Keratinocyte (primary cell): ENCODE measurements at regions not wholly inside any gene's neighbourhood (a gene's known extent, or its start where the extent isn't known, plus 50 kb on each side); places are given as distances from the start of the nearest gene placed in this dataset.

ENCODE experiments used
- DNase-seq: peaks from one replicate; pipeline ENCODE4 v3.0.0-alpha.2; 2011; ENCODE audit warnings: low read depth, missing footprints, low spot score
- FAIRE-seq: peaks from 2 replicates; lab custom pipeline; 2011; peaks lifted over from hg19 to GRCh38; lab: Jason Lieb, UNC
- H2AFZ ChIP-seq: 2 replicates; pipeline ENCODE4 v1.6.0; 2012; ENCODE audit warnings: low read length, control low read depth, inconsistent platforms; ENCODE audit not compliant: control insufficient read depth
- H3K27ac ChIP-seq: 2 replicates; pipeline ENCODE4 v1.5.1; 2011; ENCODE audit warnings: low read length; ENCODE audit not compliant: control insufficient read depth, insufficient read depth
- H3K27me3 ChIP-seq: 3 replicates; pipeline ENCODE4 v1.6.0; 2011; ENCODE audit warnings: low read length; ENCODE audit not compliant: control insufficient read depth, insufficient read depth; ENCODE audit errors: extremely low read depth
- H3K36me3 ChIP-seq, 2 experiments: 2 replicates in 1 of 2; 3 replicates in 1 of 2; pipeline ENCODE4 v1.5.1; 2011; ENCODE audit warnings: low read length in 2 of 2, mild to moderate bottlenecking in 1 of 2; ENCODE audit not compliant: control insufficient read depth in 2 of 2, insufficient read depth in 2 of 2; ENCODE audit errors: extremely low read depth in 1 of 2
- H3K4me1 ChIP-seq: 3 replicates; pipeline ENCODE4 v1.5.1; 2011; ENCODE audit warnings: low read length; ENCODE audit not compliant: control insufficient read depth, insufficient read depth; ENCODE audit errors: extremely low read depth
- H3K4me2 ChIP-seq: 3 replicates; pipeline ENCODE4 v1.6.0; 2011; ENCODE audit warnings: low read depth, low read length; ENCODE audit not compliant: control insufficient read depth, insufficient read depth; ENCODE audit errors: extremely low read depth
- H3K4me3 ChIP-seq, 3 experiments: fragments of 200-600 bp in 1 of 3; sonication (generic) in 1 of 3; 2 replicates in 2 of 3; 3 replicates in 1 of 3; pipeline ENCODE4 v1.5.1; 2011 to 2016; ENCODE audit warnings: low read length in 3 of 3, mild to moderate bottlenecking in 3 of 3, control low read depth in 2 of 3, inconsistent platforms in 1 of 3, low read depth in 1 of 3, mixed read lengths in 1 of 3, mixed run types in 1 of 3, moderate library complexity in 1 of 3; ENCODE audit not compliant: control insufficient read depth in 2 of 3, insufficient read depth in 2 of 3; ENCODE audit errors: extremely low read depth in 1 of 3
- H3K79me2 ChIP-seq: 2 replicates; pipeline ENCODE4 v1.6.0; 2012; ENCODE audit warnings: low read length; ENCODE audit not compliant: control insufficient read depth, insufficient read depth
- H3K9ac ChIP-seq: 3 replicates; pipeline ENCODE4 v1.6.0; 2011; ENCODE audit warnings: low read length; ENCODE audit not compliant: control insufficient read depth, insufficient read depth; ENCODE audit errors: extremely low read depth
- H3K9me1 ChIP-seq: 3 replicates; pipeline ENCODE4 v1.6.0; 2011; ENCODE audit warnings: low read length; ENCODE audit not compliant: control insufficient read depth, insufficient read depth; ENCODE audit errors: extremely low read depth
- H3K9me3 ChIP-seq: 2 replicates; pipeline ENCODE4 v1.5.1; 2012; ENCODE audit warnings: low read depth, low read length; ENCODE audit not compliant: control insufficient read depth
- H4K20me1 ChIP-seq: 3 replicates; pipeline ENCODE4 v1.6.0; 2011; ENCODE audit warnings: low read length; ENCODE audit not compliant: control insufficient read depth, insufficient read depth; ENCODE audit errors: extremely low read depth
- CTCF ChIP-seq, 3 experiments: IDR thresholded peaks in 1 of 3; conservative IDR thresholded peaks in 1 of 3; optimal IDR thresholded peaks in 1 of 3; 2 replicates in 2 of 3; 3 replicates in 1 of 3; pipeline versions ENCODE3 to v1.5.1; 2011; ENCODE audit warnings: low read length in 3 of 3, mild to moderate bottlenecking in 3 of 3, moderate library complexity in 2 of 3, control low read depth in 1 of 3, inconsistent platforms in 1 of 3; ENCODE audit not compliant: insufficient read depth in 2 of 3; ENCODE audit errors: extremely low read depth in 1 of 3
- EZH2 ChIP-seq: IDR thresholded peaks from one replicate; pipeline ENCODE4 v1.6.1; 2012; ENCODE audit warnings: inconsistent platforms, mild to moderate bottlenecking, low read length, moderate library complexity
- dilution Hi-C: fragments of 300-500 bp; cut with MboI; formaldehyde crosslinking; loops from one replicate; pipeline ENCODE4 v1.7.0; 2020; ENCODE audit warnings: low sequenced_read_pairs; ENCODE audit not compliant: extremely low pct_ligation_motif_present

GRCh38 chr7:17638727-17639126, 301.6 kb downstream of the SNX13 start:
- H3K79me2 ChIP-seq: no peaks in the 10 kb centered on the region
- H3K4me1 ChIP-seq: peaks cover 14% of the 10 kb centered on the region
- H3K27me3 ChIP-seq: no peaks in the 10 kb centered on the region
- FAIRE-seq (peak; percentile 88), DNase-seq (peak; percentile 79)
- dilution Hi-C loops: no loop called here
- no peak overlapping the region for H3K27ac ChIP-seq
- H3K4me2 ChIP-seq: peak overlapping the region; percentile 4
- no peak overlapping the region for H3K4me3 ChIP-seq
- no peaks in the 10 kb centered on the region for H3K36me3 ChIP-seq
- H3K9me3 ChIP-seq: no peaks in the 10 kb centered on the region
- H4K20me1 ChIP-seq: no peaks in the 10 kb centered on the region
- TF ChIP-seq CTCF (optimal IDR thresholded peaks at IDR 0.05 in 1 of 3, IDR thresholded peaks at IDR 0.05 in 1 of 3, conservative IDR thresholded peaks at IDR 0.05 in 1 of 3; ENCODE audit: extremely low read depth in 1 of 3, insufficient read depth in 2 of 3, low read length in 3 of 3) (no peak), EZH2 (no peak)
- no peak overlapping the region for H2AFZ ChIP-seq
- no peaks in the 10 kb centered on the region for H3K9me1 ChIP-seq
- no peak overlapping the region for H3K9ac ChIP-seq

GRCh38 chr7:17640730-17641377, 299.4 kb downstream of the SNX13 start:
- H3K4me1 ChIP-seq: peaks cover 14% of the 10 kb centered on the region
- no peaks in the 10 kb centered on the region for H3K36me3 ChIP-seq
- no peak overlapping the region for H3K9ac ChIP-seq
- no peaks in the 10 kb centered on the region for H3K27me3 ChIP-seq
- peak; percentile 44 to 62 (median 59) for TF ChIP-seq CTCF (optimal IDR thresholded peaks at IDR 0.05 in 1 of 3, IDR thresholded peaks at IDR 0.05 in 1 of 3, conservative IDR thresholded peaks at IDR 0.05 in 1 of 3; ENCODE audit: extremely low read depth in 1 of 3, insufficient read depth in 2 of 3, low read length in 3 of 3)
- TF ChIP-seq EZH2: no peak
- dilution Hi-C loops: no loop called here
- no peak overlapping the region for H2AFZ ChIP-seq
- no peak overlapping the region for H3K4me2 ChIP-seq
- FAIRE-seq: peak; percentile 56
- H3K79me2 ChIP-seq: no peaks in the 10 kb centered on the region
- H3K9me1 ChIP-seq: no peaks in the 10 kb centered on the region
- no peaks in the 10 kb centered on the region for H4K20me1 ChIP-seq
- no peak overlapping the region for H3K4me3 ChIP-seq
- DNase-seq: no peak
- H3K27ac ChIP-seq: no peak overlapping the region
- no peaks in the 10 kb centered on the region for H3K9me3 ChIP-seq
